ENCODE measurements at regions not wholly inside any gene's neighbourhood (a gene's known extent, or its start where the extent isn't known, plus 50 kb on each side); places are given as distances from the start of the nearest gene placed in this dataset.

GRCh38 chr3:189570916-189571315, 60.3 kb upstream of the TP63 start:
- Mint-ChIP-seq H3K4me1 (ENCODE audit: low read depth) (peaks cover 33% of the 10 kb centered on the region), H3K36me3 (ENCODE audit: low read depth) (no peaks in the 10 kb centered on the region), H3K27ac (no peak overlapping the region), H3K9me3 (peaks cover under 1% of the 10 kb centered on the region), H3K4me3 (no peak overlapping the region), H3K27me3 (no peaks in the 10 kb centered on the region)
- intact Hi-C loops (cut with micrococcal nuclease), result no loop called here
- no peak for TF ChIP-seq CTCF (IDR thresholded peaks at IDR 0.05)
- DNase-seq (no peak), ATAC-seq (peak; percentile 57)
- ChIA-PET POLR2A (no interaction called here), CTCF (interaction anchor here (1.4 kb wide), 1 partner anchor 298 kb away, joined by 5 read pairs; no protein-coding TSS in a partner anchor)

GRCh38 chr3:189572249-189572648, 58.9 kb upstream of the TP63 start:
- POLR2A ChIA-PET, result no interaction called here
- Mint-ChIP-seq H3K36me3 (ENCODE audit: low read depth) (no peaks in the 10 kb centered on the region), H3K4me3 (no peak overlapping the region), H3K27ac (peak overlapping the region; percentile 3), H3K9me3 (peaks cover 2% of the 10 kb centered on the region), H3K27me3 (no peaks in the 10 kb centered on the region), H3K4me1 (ENCODE audit: low read depth) (peaks cover 38% of the 10 kb centered on the region)
- peak; percentile 82 for ATAC-seq
- DNase-seq, result no peak
- intact Hi-C loops (cut with micrococcal nuclease), result no loop called here
- TF ChIP-seq CTCF (IDR thresholded peaks at IDR 0.05), result no peak
- CTCF ChIA-PET, result no interaction called here

GRCh38 chr3:189573004-189573403, 58.2 kb upstream of the TP63 start:
- H3K27me3 Mint-ChIP-seq, result no peaks in the 10 kb centered on the region
- intact Hi-C loops (cut with micrococcal nuclease), result no loop called here

GRCh38 chr3:189576486-189576885, 54.7 kb upstream of the TP63 start:
- ChIA-PET CTCF (no interaction called here), POLR2A (interaction anchor here (0.6 kb wide), 1 partner anchor 205 kb away, joined by 4 read pairs; no protein-coding TSS in a partner anchor)
- Mint-ChIP-seq H3K27me3 (no peaks in the 10 kb centered on the region), H3K4me1 (ENCODE audit: low read depth) (peaks cover 21% of the 10 kb centered on the region), H3K4me3 (no peak overlapping the region), H3K36me3 (ENCODE audit: low read depth) (peaks cover 2% of the 10 kb centered on the region), H3K9me3 (peaks cover 5% of the 10 kb centered on the region), H3K27ac (peak overlapping the region; percentile 78)
- no peak for TF ChIP-seq CTCF (IDR thresholded peaks at IDR 0.05)
- intact Hi-C loops (cut with micrococcal nuclease), result no loop called here
- no peak for DNase-seq
- no peak for ATAC-seq

More at GRCh38 chr3:189573004-189573403, 58.2 kb upstream of the TP63 start:
- no peak for ATAC-seq
- ChIA-PET POLR2A (no interaction called here), CTCF (no interaction called here)
- Mint-ChIP-seq H3K27ac (no peak overlapping the region), H3K4me3 (no peak overlapping the region), H3K9me3 (peaks cover 5% of the 10 kb centered on the region), H3K36me3 (ENCODE audit: low read depth) (peaks cover 2% of the 10 kb centered on the region), H3K4me1 (ENCODE audit: low read depth) (peaks cover 35% of the 10 kb centered on the region)
- DNase-seq, result no peak
- TF ChIP-seq CTCF (IDR thresholded peaks at IDR 0.05), result no peak

GRCh38 chr3:189577050-189577951, 53.9 kb upstream of the TP63 start:
- DNase-seq, result no peak
- Mint-ChIP-seq H3K27me3 (no peaks in the 10 kb centered on the region), H3K36me3 (ENCODE audit: low read depth) (peaks cover 2% of the 10 kb centered on the region), H3K4me3 (no peak overlapping the region), H3K9me3 (peaks cover 5% of the 10 kb centered on the region), H3K27ac (peak overlapping the region; percentile 78), H3K4me1 (ENCODE audit: low read depth) (peaks cover 19% of the 10 kb centered on the region)
- intact Hi-C loops (cut with micrococcal nuclease), result no loop called here
- TF ChIP-seq CTCF (IDR thresholded peaks at IDR 0.05), result no peak
- ATAC-seq, result peak; percentile 42
- POLR2A ChIA-PET, result interaction anchor here (0.6 kb wide), 1 partner anchor 206 kb away, joined by 4 read pairs; no protein-coding TSS in a partner anchor
- CTCF ChIA-PET, result no interaction called here
